Colonic mucosa (tissue), 4 donors: ENCODE measurements at regions not wholly inside any gene's neighbourhood (a gene's known extent, or its start where the extent isn't known, plus 50 kb on each side); places are given as distances from the start of the nearest gene placed in this dataset.

Experiments used
- DNase-seq: peaks from one replicate; pipeline ENCODE4 v3.0.0-alpha.2; 2020
- H3K27ac ChIP-seq: fragments of 200-600 bp; one replicate; pipeline ENCODE4 v1.8.0; 2021
- H3K27me3 ChIP-seq: fragments of 200-600 bp; one replicate; pipeline ENCODE4 v1.8.0; 2021
- H3K36me3 ChIP-seq: fragments of 200-600 bp; one replicate; pipeline ENCODE4 v1.8.0; 2021
- H3K4me1 ChIP-seq: fragments of 200-600 bp; one replicate; pipeline ENCODE4 v1.8.0; 2021; ENCODE audit warnings: mild to moderate bottlenecking
- H3K4me3 ChIP-seq: fragments of 200-600 bp; one replicate; pipeline ENCODE4 v1.8.0; 2021
- H3K9ac ChIP-seq, 2 donors: one replicate each; pipeline ENCODE4 v1.7.0; 2013; ENCODE audit warnings: control low read depth in 2 of 2, low read depth in 2 of 2, low read length in 2 of 2
- H3K9me3 ChIP-seq: fragments of 200-600 bp; one replicate; pipeline ENCODE4 v1.8.0; 2021
- intact Hi-C: fragments of 100-400 bp; cut with DNase I; formaldehyde crosslinking; loops from one replicate; pipeline ENCODE4 v1.14.1; 2022
- TF ChIP-seq, protein P1 (sequence below): fragments of 200-600 bp; IDR thresholded peaks from one replicate; pipeline ENCODE4 v1.8.0; 2022; ENCODE audit warnings: antibody characterized with exemption, mild to moderate bottlenecking
- donor health status: healthy.
- donor health status: DM: no; HTN: no; CAD: no.
- donor health status: DM: no; HTN: no; CAD: no.

DNA sequence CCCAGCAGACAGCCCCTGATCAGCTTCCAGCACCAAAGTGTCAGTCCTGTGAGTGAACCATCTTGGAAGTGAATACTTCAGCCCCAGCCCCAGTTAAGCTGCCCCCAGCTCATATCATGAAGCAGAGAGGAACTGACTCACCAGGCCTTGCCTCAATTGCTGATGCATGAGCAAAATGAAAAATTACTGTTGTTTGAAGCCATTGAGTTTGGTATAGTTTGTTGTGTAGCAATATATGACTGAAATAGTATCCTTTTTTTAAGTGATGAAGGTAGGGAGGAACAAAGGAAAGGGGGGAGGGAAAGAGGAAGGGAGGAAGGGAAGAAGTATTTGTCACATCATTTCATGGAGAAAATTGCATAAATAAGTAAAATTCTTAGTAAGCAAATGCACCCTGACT, 266.4 kb downstream of the MAFB start:
- Histone ChIP-seq H3K4me3 (no peak overlapping the region), H3K9me3 (no peaks in the 10 kb centered on the region), H3K4me1 (no peaks in the 10 kb centered on the region), H3K27me3 (no peaks in the 10 kb centered on the region), H3K9ac (no peak overlapping the region), H3K36me3 (no peaks in the 10 kb centered on the region), H3K27ac (no peak overlapping the region)
- TF ChIP-seq, protein P1, sequence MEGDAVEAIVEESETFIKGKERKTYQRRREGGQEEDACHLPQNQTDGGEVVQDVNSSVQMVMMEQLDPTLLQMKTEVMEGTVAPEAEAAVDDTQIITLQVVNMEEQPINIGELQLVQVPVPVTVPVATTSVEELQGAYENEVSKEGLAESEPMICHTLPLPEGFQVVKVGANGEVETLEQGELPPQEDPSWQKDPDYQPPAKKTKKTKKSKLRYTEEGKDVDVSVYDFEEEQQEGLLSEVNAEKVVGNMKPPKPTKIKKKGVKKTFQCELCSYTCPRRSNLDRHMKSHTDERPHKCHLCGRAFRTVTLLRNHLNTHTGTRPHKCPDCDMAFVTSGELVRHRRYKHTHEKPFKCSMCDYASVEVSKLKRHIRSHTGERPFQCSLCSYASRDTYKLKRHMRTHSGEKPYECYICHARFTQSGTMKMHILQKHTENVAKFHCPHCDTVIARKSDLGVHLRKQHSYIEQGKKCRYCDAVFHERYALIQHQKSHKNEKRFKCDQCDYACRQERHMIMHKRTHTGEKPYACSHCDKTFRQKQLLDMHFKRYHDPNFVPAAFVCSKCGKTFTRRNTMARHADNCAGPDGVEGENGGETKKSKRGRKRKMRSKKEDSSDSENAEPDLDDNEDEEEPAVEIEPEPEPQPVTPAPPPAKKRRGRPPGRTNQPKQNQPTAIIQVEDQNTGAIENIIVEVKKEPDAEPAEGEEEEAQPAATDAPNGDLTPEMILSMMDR, result no peak
- intact Hi-C loops, result no loop called here
- DNase-seq, result no peak

- Histone ChIP-seq H3K4me3 (no peak overlapping the region), H3K9ac (peak overlapping the region in 1 of 2 donors; percentile 3), H3K4me1 (no peaks in the 10 kb centered on the region), H3K27ac (peak overlapping the region; percentile 69), H3K36me3 (no peaks in the 10 kb centered on the region), H3K27me3 (no peaks in the 10 kb centered on the region), H3K9me3 (no peaks in the 10 kb centered on the region)
- DNase-seq, result peak; percentile 63
- TF ChIP-seq, protein P1, result no peak
- intact Hi-C loops, result no loop called here
These were observed 272.8 kb downstream of the MAFB start for GRCh38 chr20:40416274-40416673.

GRCh38 chr20:40414843-40415615, 274.0 kb downstream of the MAFB start:
- no peaks in the 10 kb centered on the region for H3K4me1 ChIP-seq
- peak overlapping the region in 1 of 2 donors; percentile 21 for H3K9ac ChIP-seq
- no peak overlapping the region for H3K4me3 ChIP-seq
- no peaks in the 10 kb centered on the region for H3K27me3 ChIP-seq
- peak; percentile 72 for DNase-seq
- H3K27ac ChIP-seq, result peak overlapping the region; percentile 69
- TF ChIP-seq, protein P1, result no peak
- H3K9me3 ChIP-seq, result no peaks in the 10 kb centered on the region
- intact Hi-C loops, result no loop called here
- H3K36me3 ChIP-seq, result no peaks in the 10 kb centered on the region

DNA sequence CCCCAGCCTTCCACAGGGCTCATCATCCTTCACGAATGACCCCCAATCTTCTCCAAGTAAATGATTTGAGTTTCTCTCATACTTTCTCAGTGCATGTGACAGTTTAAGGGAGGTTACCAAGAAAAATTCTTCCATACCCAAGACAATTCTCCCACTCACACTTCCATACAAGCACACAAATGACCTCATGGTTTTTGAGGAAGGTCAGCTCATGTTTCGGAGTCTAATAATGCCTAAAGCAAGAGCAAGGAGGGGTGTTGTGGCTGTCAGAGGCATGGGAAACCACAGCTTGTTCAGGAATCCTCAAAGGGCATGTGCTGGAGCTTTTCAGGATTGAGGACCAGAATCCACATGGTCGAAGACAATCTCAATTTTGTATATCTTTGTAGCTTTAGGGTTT, 279.0 kb downstream of the MAFB start:
- DNase-seq, result no peak
- H3K27me3 ChIP-seq, result no peaks in the 10 kb centered on the region
- H3K9me3 ChIP-seq, result no peaks in the 10 kb centered on the region
- H3K36me3 ChIP-seq, result no peaks in the 10 kb centered on the region
- no peak overlapping the region for H3K9ac ChIP-seq
- H3K4me3 ChIP-seq, result no peak overlapping the region
- no peaks in the 10 kb centered on the region for H3K4me1 ChIP-seq
- TF ChIP-seq, protein P1, result no peak
- no peak overlapping the region for H3K27ac ChIP-seq
- intact Hi-C loops, result no loop called here

GRCh38 chr20:40397467-40397866, 291.6 kb downstream of the MAFB start:
- no peaks in the 10 kb centered on the region for H3K27me3 ChIP-seq
- no peak for DNase-seq
- H3K27ac ChIP-seq, result no peak overlapping the region
- no peak overlapping the region for H3K4me3 ChIP-seq
- H3K9me3 ChIP-seq, result no peaks in the 10 kb centered on the region
- H3K36me3 ChIP-seq, result no peaks in the 10 kb centered on the region
- TF ChIP-seq, protein P1, result no peak
- intact Hi-C loops, result no loop called here
- no peak overlapping the region for H3K9ac ChIP-seq
- no peaks in the 10 kb centered on the region for H3K4me1 ChIP-seq
